GM06990 (cell line): ENCODE measurements at regions not wholly inside any gene's neighbourhood (a gene's known extent, or its start where the extent isn't known, plus 50 kb on each side); places are given as distances from the start of the nearest gene placed in this dataset.

Source experiments
- DNase-seq: peaks from one replicate; pipeline ENCODE4 v3.0.0-alpha.2; 2011; ENCODE audit not compliant: insufficient read length; ENCODE audit errors: extremely low read depth
- H3K27me3 ChIP-seq: replicated peaks from 2 replicates; pipeline ENCODE4 v1.6.0; 2011; ENCODE audit warnings: low read length; ENCODE audit not compliant: control insufficient read depth, insufficient read depth
- H3K36me3 ChIP-seq: 2 replicates; pipeline ENCODE4 v1.5.1; 2011; ENCODE audit warnings: low read length; ENCODE audit not compliant: control insufficient read depth, insufficient read depth
- H3K4me3 ChIP-seq: replicated peaks from 2 replicates; pipeline ENCODE4 v1.5.1; 2011; ENCODE audit warnings: low read depth, mild to moderate bottlenecking, control low read depth, low read length
- CTCF ChIP-seq: IDR thresholded peaks from 2 replicates; pipeline ENCODE4 v1.5.1; 2011; ENCODE audit warnings: low read length, control low read depth, mild to moderate bottlenecking, inconsistent platforms; ENCODE audit not compliant: insufficient read depth, poor library complexity, severe bottlenecking

GRCh38 chr18:78510636-78511035 is 469.0 kb upstream of the SALL3 start:
- no peaks in the 10 kb centered on the region for H3K27me3 ChIP-seq
- DNase-seq, result no peak
- H3K4me3 ChIP-seq, result no peak overlapping the region
- TF ChIP-seq CTCF, result no peak
- H3K36me3 ChIP-seq, result no peaks in the 10 kb centered on the region

GRCh38 chr18:78511666-78512601 is 467.7 kb upstream of the SALL3 start:
- no peak for DNase-seq
- H3K4me3 ChIP-seq, result no peak overlapping the region
- no peaks in the 10 kb centered on the region for H3K36me3 ChIP-seq
- no peaks in the 10 kb centered on the region for H3K27me3 ChIP-seq
- TF ChIP-seq CTCF, result no peak

GRCh38 chr18:78514910-78515670 is 464.5 kb upstream of the SALL3 start:
- no peaks in the 10 kb centered on the region for H3K36me3 ChIP-seq
- DNase-seq, result no peak
- no peaks in the 10 kb centered on the region for H3K27me3 ChIP-seq
- no peak overlapping the region for H3K4me3 ChIP-seq
- TF ChIP-seq CTCF, result no peak

GRCh38 chr18:78517328-78517727 is 462.3 kb upstream of the SALL3 start:
- H3K36me3 ChIP-seq, result no peaks in the 10 kb centered on the region
- no peak for TF ChIP-seq CTCF
- no peaks in the 10 kb centered on the region for H3K27me3 ChIP-seq
- DNase-seq, result no peak
- H3K4me3 ChIP-seq, result no peak overlapping the region

GRCh38 chr18:78517973-78518372 is 461.6 kb upstream of the SALL3 start:
- H3K27me3 ChIP-seq, result no peaks in the 10 kb centered on the region
- no peak for TF ChIP-seq CTCF
- DNase-seq, result no peak
- H3K36me3 ChIP-seq, result no peaks in the 10 kb centered on the region
- H3K4me3 ChIP-seq, result no peak overlapping the region
